ENCODE measurements at regions not wholly inside any gene's neighbourhood (a gene's known extent, or its start where the extent isn't known, plus 50 kb on each side); places are given as distances from the start of the nearest gene placed in this dataset.

DNA sequence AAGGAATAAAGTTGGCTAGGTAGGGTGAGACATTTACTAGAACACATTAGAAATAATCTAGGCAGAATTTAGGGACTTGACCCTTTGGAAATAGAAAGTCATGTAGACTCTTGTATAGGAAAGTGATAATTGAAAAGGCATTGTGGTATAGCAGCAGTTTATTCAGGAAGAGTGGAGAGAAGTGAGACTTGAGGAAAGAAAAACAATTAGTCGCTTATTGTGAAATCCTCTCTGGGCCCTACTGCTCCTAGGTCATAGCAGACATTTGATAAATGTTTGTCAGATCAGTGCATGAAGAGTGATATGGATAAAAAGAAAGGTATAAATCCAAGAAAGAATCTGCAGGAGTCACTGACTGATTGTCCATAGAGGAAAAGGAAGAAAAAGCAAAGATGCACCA is 337.6 kb downstream of the HNRNPD start:
- TF ChIP-seq EZH2 (IDR thresholded peaks at IDR 0.05; ENCODE audit: borderline replicate concordance, low read length) = no peak
- TF ChIP-seq, protein P1, sequence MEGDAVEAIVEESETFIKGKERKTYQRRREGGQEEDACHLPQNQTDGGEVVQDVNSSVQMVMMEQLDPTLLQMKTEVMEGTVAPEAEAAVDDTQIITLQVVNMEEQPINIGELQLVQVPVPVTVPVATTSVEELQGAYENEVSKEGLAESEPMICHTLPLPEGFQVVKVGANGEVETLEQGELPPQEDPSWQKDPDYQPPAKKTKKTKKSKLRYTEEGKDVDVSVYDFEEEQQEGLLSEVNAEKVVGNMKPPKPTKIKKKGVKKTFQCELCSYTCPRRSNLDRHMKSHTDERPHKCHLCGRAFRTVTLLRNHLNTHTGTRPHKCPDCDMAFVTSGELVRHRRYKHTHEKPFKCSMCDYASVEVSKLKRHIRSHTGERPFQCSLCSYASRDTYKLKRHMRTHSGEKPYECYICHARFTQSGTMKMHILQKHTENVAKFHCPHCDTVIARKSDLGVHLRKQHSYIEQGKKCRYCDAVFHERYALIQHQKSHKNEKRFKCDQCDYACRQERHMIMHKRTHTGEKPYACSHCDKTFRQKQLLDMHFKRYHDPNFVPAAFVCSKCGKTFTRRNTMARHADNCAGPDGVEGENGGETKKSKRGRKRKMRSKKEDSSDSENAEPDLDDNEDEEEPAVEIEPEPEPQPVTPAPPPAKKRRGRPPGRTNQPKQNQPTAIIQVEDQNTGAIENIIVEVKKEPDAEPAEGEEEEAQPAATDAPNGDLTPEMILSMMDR (IDR thresholded peaks at IDR 0.05; ENCODE audit: low read length) = no peak

All from OCI-LY1 (cell line).